LNCaP clone FGC (cell line): ENCODE measurements at regions not wholly inside any gene's neighbourhood (a gene's known extent, or its start where the extent isn't known, plus 50 kb on each side); places are given as distances from the start of the nearest gene placed in this dataset.

Source experiments
- DNase-seq: peaks from one replicate; pipeline ENCODE4 v3.0.0-alpha.2; 2011; ENCODE audit warnings: low read depth
- H3K4me3 ChIP-seq: 2 replicates; pipeline ENCODE4 v1.5.1; 2011; ENCODE audit warnings: mild to moderate bottlenecking, low read depth, low read length, control low read depth
- CTCF ChIP-seq: IDR thresholded peaks from 2 replicates; pipeline ENCODE4 v1.5.1; 2012; ENCODE audit warnings: mild to moderate bottlenecking; ENCODE audit not compliant: control insufficient read depth, insufficient read depth; ENCODE audit errors: extremely low read depth

- TF ChIP-seq CTCF = no peak
- DNase-seq = no peak
- no peak overlapping the region for H3K4me3 ChIP-seq
These were observed 254.6 kb downstream of the MRTFB start for GRCh38 chr16:14325502-14326401.

DNA sequence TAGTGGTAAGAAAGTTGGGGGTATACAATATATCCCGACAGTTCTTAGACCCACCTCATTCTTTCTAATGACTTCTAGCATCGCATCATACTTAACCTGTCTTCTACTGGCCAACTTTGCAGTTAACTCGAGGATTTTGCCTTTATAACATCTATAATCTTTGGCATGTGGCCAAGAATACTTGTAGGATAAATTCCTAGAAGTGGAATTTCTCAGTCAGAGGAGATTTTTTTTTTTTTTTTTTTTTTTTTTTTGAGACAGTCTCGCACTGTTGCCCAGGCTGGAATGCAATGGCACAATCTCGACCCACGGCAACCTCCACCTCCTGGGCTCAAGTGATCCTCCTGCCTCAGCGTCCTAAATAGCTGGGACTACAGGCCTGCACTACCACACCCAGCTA lies 253.5 kb downstream of the MRTFB start:
- no peak for TF ChIP-seq CTCF
- H3K4me3 ChIP-seq = no peak overlapping the region
- no peak for DNase-seq

DNA sequence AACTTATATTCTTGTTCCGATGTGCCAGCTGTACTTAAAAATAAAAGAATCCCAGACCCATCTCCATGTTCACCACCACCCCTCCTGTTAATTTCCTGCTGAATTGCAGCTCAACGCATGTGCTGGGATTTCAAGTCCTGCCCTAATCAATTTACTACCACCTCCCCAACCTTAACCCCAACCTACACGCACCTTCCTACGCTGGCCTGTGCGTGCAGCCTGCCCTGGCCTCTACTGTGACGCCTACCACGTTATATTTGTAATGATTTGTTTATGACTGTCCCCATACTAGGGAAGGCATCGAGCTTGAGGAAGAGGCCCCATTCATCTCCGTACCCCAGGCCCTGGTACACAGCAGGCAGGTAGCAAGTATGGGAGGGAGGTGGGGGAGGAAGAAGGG lies 251.1 kb downstream of the MRTFB start:
- DNase-seq = no peak
- no peak for TF ChIP-seq CTCF
- H3K4me3 ChIP-seq = no peak overlapping the region

- TF ChIP-seq CTCF = no peak
- H3K4me3 ChIP-seq = no peak overlapping the region
- DNase-seq = no peak
These were observed 250.4 kb downstream of the MRTFB start for GRCh38 chr16:14321542-14321941.

DNA sequence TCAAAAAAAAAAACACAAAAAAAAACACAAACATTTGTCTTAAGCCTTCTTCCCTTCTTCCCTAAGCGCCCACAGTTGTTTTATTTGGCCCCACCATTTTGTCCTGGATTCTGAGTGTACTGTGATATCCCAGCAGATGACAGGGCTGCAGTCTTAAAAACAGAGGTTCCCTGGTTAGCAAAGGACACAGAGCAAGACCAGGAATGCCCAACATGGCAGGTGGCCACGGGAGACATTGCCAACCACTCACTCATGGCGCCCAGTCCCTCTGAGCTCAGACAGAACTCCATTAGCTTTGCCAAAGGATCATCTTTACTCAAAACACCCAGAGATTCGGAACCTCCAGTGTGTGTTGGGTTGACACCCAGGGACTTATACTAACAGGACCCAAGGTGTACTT lies 249.3 kb downstream of the MRTFB start:
- TF ChIP-seq CTCF = no peak
- DNase-seq = no peak
- H3K4me3 ChIP-seq = no peak overlapping the region
